C4-2B (cell line): ENCODE measurements at regions not wholly inside any gene's neighbourhood (a gene's known extent, or its start where the extent isn't known, plus 50 kb on each side); places are given as distances from the start of the nearest gene placed in this dataset.

Experiments used
- ZFX ChIP-seq: fragments of 450-650 bp; IDR thresholded peaks from 2 replicates; pipeline ENCODE4 v1.6.1; 2017
- TF ChIP-seq, protein P1 (sequence below): fragments of 450-650 bp; conservative IDR thresholded peaks from 2 replicates; pipeline ENCODE4 v1.5.1; 2017; ENCODE audit warnings: mild to moderate bottlenecking

DNA sequence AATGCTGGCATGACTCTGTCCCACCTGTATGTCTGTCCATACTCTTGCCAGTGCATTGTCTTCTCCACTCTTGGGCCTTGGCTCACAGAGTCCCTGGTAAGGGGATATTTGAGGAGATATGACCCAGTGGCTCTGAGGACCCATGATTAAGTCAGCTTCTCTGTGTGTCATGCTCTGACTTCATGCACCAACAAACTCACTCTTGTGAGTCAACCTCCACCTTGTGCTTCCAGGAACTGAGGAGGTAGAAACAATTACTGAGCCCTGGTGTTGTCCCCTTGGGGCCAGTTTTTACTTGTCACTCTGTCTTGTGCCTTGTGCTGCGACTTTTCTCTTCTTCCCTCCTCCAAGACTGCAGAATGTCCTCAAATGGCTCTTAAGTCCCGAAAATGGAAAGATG lies 127.1 kb downstream of the ABHD5 start:
- TF ChIP-seq, protein P1, sequence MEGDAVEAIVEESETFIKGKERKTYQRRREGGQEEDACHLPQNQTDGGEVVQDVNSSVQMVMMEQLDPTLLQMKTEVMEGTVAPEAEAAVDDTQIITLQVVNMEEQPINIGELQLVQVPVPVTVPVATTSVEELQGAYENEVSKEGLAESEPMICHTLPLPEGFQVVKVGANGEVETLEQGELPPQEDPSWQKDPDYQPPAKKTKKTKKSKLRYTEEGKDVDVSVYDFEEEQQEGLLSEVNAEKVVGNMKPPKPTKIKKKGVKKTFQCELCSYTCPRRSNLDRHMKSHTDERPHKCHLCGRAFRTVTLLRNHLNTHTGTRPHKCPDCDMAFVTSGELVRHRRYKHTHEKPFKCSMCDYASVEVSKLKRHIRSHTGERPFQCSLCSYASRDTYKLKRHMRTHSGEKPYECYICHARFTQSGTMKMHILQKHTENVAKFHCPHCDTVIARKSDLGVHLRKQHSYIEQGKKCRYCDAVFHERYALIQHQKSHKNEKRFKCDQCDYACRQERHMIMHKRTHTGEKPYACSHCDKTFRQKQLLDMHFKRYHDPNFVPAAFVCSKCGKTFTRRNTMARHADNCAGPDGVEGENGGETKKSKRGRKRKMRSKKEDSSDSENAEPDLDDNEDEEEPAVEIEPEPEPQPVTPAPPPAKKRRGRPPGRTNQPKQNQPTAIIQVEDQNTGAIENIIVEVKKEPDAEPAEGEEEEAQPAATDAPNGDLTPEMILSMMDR = no peak
- TF ChIP-seq ZFX = no peak
